Left lung (tissue), 4 donors: ENCODE measurements at regions not wholly inside any gene's neighbourhood (a gene's known extent, or its start where the extent isn't known, plus 50 kb on each side); places are given as distances from the start of the nearest gene placed in this dataset.

Source experiments
- ATAC-seq: fragments of 200-7000 bp; cut with Tn5 transposase; one replicate; pipeline ENCODE4 v1.9.1; 2020; ENCODE audit warnings: moderate library complexity
- DNase-seq, 4 donors: peaks; one replicate each; pipeline ENCODE4 v3.0.0-alpha.2; 2013 to 2020
- H3K27ac ChIP-seq, 2 donors: fragments of 200-600 bp; sonication (generic) in 1 of 2; one replicate each; pipeline versions ENCODE4 v1.5.0 to v1.8.0; 2020 to 2021
- H3K27me3 ChIP-seq, 2 donors: fragments of 200-600 bp; sonication (generic) in 1 of 2; one replicate each; pipeline versions ENCODE4 v1.5.0 to v1.8.0; 2020 to 2021
- H3K36me3 ChIP-seq, 2 donors: fragments of 200-600 bp; sonication (generic) in 1 of 2; one replicate each; pipeline versions ENCODE4 v1.5.0 to v1.8.0; 2020 to 2021
- H3K4me1 ChIP-seq, 2 donors: fragments of 200-600 bp; one replicate each; pipeline ENCODE4 v1.8.0; 2021
- H3K4me3 ChIP-seq, 2 donors: fragments of 200-600 bp; sonication (generic) in 1 of 2; one replicate each; pipeline versions ENCODE4 v1.5.0 to v1.8.0; 2020 to 2021; ENCODE audit warnings: mild to moderate bottlenecking in 1 of 2
- H3K9me3 ChIP-seq, 2 donors: fragments of 200-600 bp; sonication (generic) in 1 of 2; one replicate each; pipeline versions ENCODE4 v1.5.0 to v1.8.0; 2020 to 2021
- CTCF ChIP-seq, 2 donors: fragments of 200-600 bp; sonication (generic) in 1 of 2; IDR thresholded peaks; one replicate each; pipeline versions ENCODE4 v1.5.0 to v1.8.0; 2021; ENCODE audit warnings: antibody characterized with exemption in 2 of 2
- intact Hi-C, 2 donors: fragments of 100-400 bp; cut with DNase I; formaldehyde crosslinking; loops; one replicate each; pipeline versions ENCODE4 v1.11.2 to v1.14.2; 2022
- donor health status: DM: no; HTN: yes; CAD: no.
- donor health status: DM: no; HTN: no; CAD: no.

- TF ChIP-seq CTCF (IDR thresholded peaks at IDR 0.05), result no peak
- DNase-seq, result no peak
- intact Hi-C loops, result no loop called here
- Histone ChIP-seq H3K4me1 (no peaks in the 10 kb centered on the region), H3K27me3 (peaks cover 0 to 19% of the 10 kb centered on the region in 2 donors), H3K36me3 (no peaks in the 10 kb centered on the region), H3K9me3 (no peaks in the 10 kb centered on the region), H3K27ac (no peak overlapping the region), H3K4me3 (no peak overlapping the region)
- no peak for ATAC-seq
Measured at GRCh38 chr15:101573951-101574350, 78.2 kb downstream of the TM2D3 start.

- ATAC-seq (no peak), DNase-seq (no peak)
- H3K9me3 ChIP-seq, result no peaks in the 10 kb centered on the region
- intact Hi-C loops, result no loop called here
- no peaks in the 10 kb centered on the region for H3K36me3 ChIP-seq
- peaks cover 0 to 14% of the 10 kb centered on the region in 2 donors for H3K27me3 ChIP-seq
- H3K4me1 ChIP-seq, result no peaks in the 10 kb centered on the region
- no peak overlapping the region for H3K27ac ChIP-seq
- no peak overlapping the region for H3K4me3 ChIP-seq
- no peak for TF ChIP-seq CTCF (IDR thresholded peaks at IDR 0.05)
Measured at GRCh38 chr15:101570241-101570640, 80.7 kb upstream of the PCSK6 start.

- Histone ChIP-seq H3K27me3 (peaks cover 0 to 14% of the 10 kb centered on the region in 2 donors), H3K9me3 (no peaks in the 10 kb centered on the region), H3K36me3 (no peaks in the 10 kb centered on the region), H3K4me3 (no peak overlapping the region), H3K4me1 (no peaks in the 10 kb centered on the region), H3K27ac (no peak overlapping the region)
- no peak for TF ChIP-seq CTCF (IDR thresholded peaks at IDR 0.05)
- intact Hi-C loops, result no loop called here
- no peak for ATAC-seq
- no peak for DNase-seq
Measured at GRCh38 chr15:101568821-101569555, 79.5 kb upstream of the PCSK6 start.

GRCh38 chr15:101568309-101568708, 78.8 kb upstream of the PCSK6 start:
- no peak for ATAC-seq
- TF ChIP-seq CTCF (IDR thresholded peaks at IDR 0.05), result no peak
- H3K27ac ChIP-seq, result no peak overlapping the region
- H3K27me3 ChIP-seq, result peaks cover 0 to 14% of the 10 kb centered on the region in 2 donors
- H3K9me3 ChIP-seq, result no peaks in the 10 kb centered on the region
- intact Hi-C loops, result no loop called here
- no peak for DNase-seq
- no peak overlapping the region for H3K4me3 ChIP-seq
- no peaks in the 10 kb centered on the region for H3K36me3 ChIP-seq
- H3K4me1 ChIP-seq, result no peaks in the 10 kb centered on the region

- H3K4me3 ChIP-seq, result no peak overlapping the region
- intact Hi-C loops, result no loop called here
- H3K27me3 ChIP-seq, result peaks cover 0 to 14% of the 10 kb centered on the region in 2 donors
- DNase-seq, result no peak
- no peak overlapping the region for H3K27ac ChIP-seq
- no peaks in the 10 kb centered on the region for H3K9me3 ChIP-seq
- no peak for TF ChIP-seq CTCF (IDR thresholded peaks at IDR 0.05)
- H3K36me3 ChIP-seq, result no peaks in the 10 kb centered on the region
- ATAC-seq, result no peak
- no peaks in the 10 kb centered on the region for H3K4me1 ChIP-seq
Measured at GRCh38 chr15:101566748-101567488, 77.4 kb upstream of the PCSK6 start.
